NCI-H748 (cell line): ENCODE measurements at regions not wholly inside any gene's neighbourhood (a gene's known extent, or its start where the extent isn't known, plus 50 kb on each side); places are given as distances from the start of the nearest gene placed in this dataset.

Experiments
- DNase-seq: peaks from one replicate; lab custom pipeline; 2025; ENCODE audit not compliant: unreplicated experiment; lab: John Stamatoyannopoulos, UW

- no peak for DNase-seq
Observed at GRCh38 chr10:10118131-10118530, 899.5 kb upstream of the CELF2 start.

GRCh38 chr10:10120671-10121070 lies 897.0 kb upstream of the CELF2 start:
- no peak for DNase-seq

- DNase-seq, result no peak
Observed at GRCh38 chr10:10125676-10126075, 892.0 kb upstream of the CELF2 start.

GRCh38 chr10:10126218-10126617 lies 891.5 kb upstream of the CELF2 start:
- DNase-seq, result no peak

- no peak for DNase-seq
Observed at GRCh38 chr10:10128387-10128786, 889.3 kb upstream of the CELF2 start.

GRCh38 chr10:10130686-10131085 lies 887.0 kb upstream of the CELF2 start:
- no peak for DNase-seq

- DNase-seq, result no peak
Observed at GRCh38 chr10:10132009-10132408, 885.7 kb upstream of the CELF2 start.

- no peak for DNase-seq
Observed at GRCh38 chr10:10133281-10133680, 884.4 kb upstream of the CELF2 start.

- no peak for DNase-seq
Observed at GRCh38 chr10:10138685-10139084, 879.0 kb upstream of the CELF2 start.

- DNase-seq, result no peak
Observed at GRCh38 chr10:10141782-10142382, 875.8 kb upstream of the CELF2 start.

- DNase-seq, result no peak
Observed at GRCh38 chr10:10146604-10147003, 871.1 kb upstream of the CELF2 start.

- no peak for DNase-seq
Observed at GRCh38 chr10:10149899-10150298, 867.8 kb upstream of the CELF2 start.

GRCh38 chr10:10156917-10157600 lies 860.6 kb upstream of the CELF2 start:
- DNase-seq, result no peak

GRCh38 chr10:10160821-10161312 lies 856.8 kb upstream of the CELF2 start:
- no peak for DNase-seq

- no peak for DNase-seq
Observed at GRCh38 chr10:10164848-10165247, 852.8 kb upstream of the CELF2 start.

- no peak for DNase-seq
Observed at GRCh38 chr10:10165415-10165814, 852.3 kb upstream of the CELF2 start.

- no peak for DNase-seq
Observed at GRCh38 chr10:10178476-10178875, 839.2 kb upstream of the CELF2 start.

- no peak for DNase-seq
Observed at GRCh38 chr10:10193848-10194247, 823.8 kb upstream of the CELF2 start.

GRCh38 chr10:10196701-10197100 lies 821.0 kb upstream of the CELF2 start:
- DNase-seq, result no peak

GRCh38 chr10:10197423-10197822 lies 820.2 kb upstream of the CELF2 start:
- no peak for DNase-seq

- no peak for DNase-seq
Observed at GRCh38 chr10:10198363-10198762, 819.3 kb upstream of the CELF2 start.

- DNase-seq, result no peak
Observed at GRCh38 chr10:10204415-10204814, 813.3 kb upstream of the CELF2 start.

- no peak for DNase-seq
Observed at GRCh38 chr10:10205906-10206305, 811.8 kb upstream of the CELF2 start.
